HCT116 (cell line): ENCODE measurements at regions not wholly inside any gene's neighbourhood (a gene's known extent, or its start where the extent isn't known, plus 50 kb on each side); places are given as distances from the start of the nearest gene placed in this dataset.

Experiments used
- ATAC-seq: fragments of 200-7000 bp; cut with Tn5 transposase; 2 replicates; pipeline ENCODE4 v1.9.1; 2020; ENCODE audit warnings: mild to moderate bottlenecking, moderate library complexity
- BruUV-seq: library from RNA; stranded (reverse); fragments of 400-500 nt; replicated peaks from 2 replicates; lab custom pipeline; 2021; lab: Mats Ljungman, UMichigan
- CTCF ChIA-PET: fragments of 300-600 bp; sonication (Branson Sonifier 250); formaldehyde crosslinking; loops from one replicate; lab custom pipeline; 2021; ENCODE audit warnings: antibody characterized with exemption; lab: Charles Lee
- POLR2A ChIA-PET: fragments of 300-600, 350-600 bp; sonication (Branson Sonifier 250); formaldehyde crosslinking; loops from one replicate; lab custom pipeline; 2021; ENCODE audit warnings: antibody characterized with exemption; lab: Charles Lee
- RAD21 ChIA-PET, 2 experiments: fragments of 300-600 bp; sonication (Branson Sonifier 250); formaldehyde crosslinking; loops; one replicate each; lab custom pipeline; 2023; ENCODE audit warnings: low total read pairs in 2 of 2; ENCODE audit not compliant: uncharacterized antibody in 2 of 2, unreplicated experiment in 2 of 2, low non-redundant PET in 1 of 2; lab: Charles Lee
- DNase-seq: peaks from one replicate; pipeline ENCODE4 v3.0.0-alpha.2; 2010; ENCODE audit warnings: low read depth, low spot score
- H2AFZ ChIP-seq: fragments of 200-600 bp; shearing (Covaris generic), sonication (generic); 2 replicates; pipeline ENCODE4 v1.6.1; 2017; ENCODE audit warnings: low read depth, mixed run types, mixed read lengths, antibody characterized with exemption, low read length; ENCODE audit not compliant: poor library complexity, severe bottlenecking
- H3K27ac ChIP-seq: 2 replicates; pipeline ENCODE4 v1.5.1; 2012; ENCODE audit warnings: low read depth, low read length
- H3K27me3 ChIP-seq: fragments of 200-600 bp; sonication (generic); 2 replicates; pipeline ENCODE4 v1.6.1; 2016; ENCODE audit warnings: mixed run types, low read length, mixed read lengths; ENCODE audit not compliant: insufficient read depth
- H3K36me3 ChIP-seq, 2 experiments: fragments of 200-500 bp in 1 of 2; fragments of 200-600 bp in 1 of 2; sonication (Bioruptor generic) in 1 of 2; sonication (generic) in 1 of 2; 2 replicates each; pipeline versions ENCODE4 v1.5.1 to v1.6.1; 2014 to 2016; ENCODE audit warnings: low read length in 2 of 2, inconsistent platforms in 1 of 2, mixed read lengths in 1 of 2, mixed run types in 1 of 2; ENCODE audit not compliant: insufficient read depth in 2 of 2, control insufficient read depth in 1 of 2
- H3K4me1 ChIP-seq, 2 experiments: fragments of 200-600 bp in 1 of 2; sonication (generic) in 1 of 2; 2 replicates each; pipeline versions ENCODE4 v1.5.1 to v1.6.1; 2012 to 2017; ENCODE audit warnings: low read length in 2 of 2, inconsistent platforms in 1 of 2, mild to moderate bottlenecking in 1 of 2, mixed read lengths in 1 of 2, mixed run types in 1 of 2, moderate library complexity in 1 of 2; ENCODE audit not compliant: insufficient read depth in 2 of 2, control insufficient read depth in 1 of 2
- H3K4me2 ChIP-seq: fragments of 200-600 bp; sonication (generic); 2 replicates; pipeline ENCODE4 v1.6.1; 2017; ENCODE audit warnings: mixed run types, low read length, mixed read lengths
- H3K4me3 ChIP-seq, 2 experiments: fragments of 200-600 bp in 1 of 2; sonication (generic) in 1 of 2; replicated peaks in 1 of 2; 2 replicates each; pipeline ENCODE4 v1.5.1; 2011 to 2016; ENCODE audit warnings: low read length in 2 of 2, control low read depth in 1 of 2, low read depth in 1 of 2, mild to moderate bottlenecking in 1 of 2, mixed read lengths in 1 of 2, mixed run types in 1 of 2
- H3K79me2 ChIP-seq: fragments of 200-600 bp; sonication (generic); 2 replicates; pipeline ENCODE4 v1.6.1; 2017; ENCODE audit warnings: mild to moderate bottlenecking, mixed run types, low read length, moderate library complexity, mixed read lengths; ENCODE audit not compliant: insufficient read depth
- H3K9ac ChIP-seq: fragments of 200-600 bp; sonication (generic); 2 replicates; pipeline ENCODE4 v1.6.1; 2016; ENCODE audit warnings: low read length, mixed read lengths
- H3K9me2 ChIP-seq: fragments of 200-600 bp; sonication (generic), shearing (Covaris generic); 2 replicates; pipeline ENCODE4 v1.6.1; 2017; ENCODE audit warnings: mixed run types, mild to moderate bottlenecking, moderate library complexity; ENCODE audit not compliant: insufficient read depth
- H3K9me3 ChIP-seq, 2 experiments: fragments of 200-500 bp in 1 of 2; fragments of 200-600 bp in 1 of 2; sonication (Bioruptor generic) in 1 of 2; sonication (generic) in 1 of 2; 2 replicates each; pipeline ENCODE4 v1.6.1; 2014 to 2017; ENCODE audit warnings: low read length in 2 of 2, mixed read lengths in 2 of 2, inconsistent platforms in 1 of 2, low read depth in 1 of 2, mild to moderate bottlenecking in 1 of 2, mixed run types in 1 of 2, moderate library complexity in 1 of 2; ENCODE audit not compliant: control insufficient read depth in 1 of 2, insufficient read depth in 1 of 2
- H4K20me1 ChIP-seq: fragments of 200-600 bp; sonication (generic), shearing (Covaris generic); 2 replicates; pipeline ENCODE4 v1.6.1; 2017; ENCODE audit warnings: mixed run types, mild to moderate bottlenecking, moderate library complexity; ENCODE audit not compliant: insufficient read depth
- CBX3 ChIP-seq: IDR thresholded peaks from 2 replicates; pipeline ENCODE4 v1.6.1; 2012; ENCODE audit warnings: low read depth
- CEBPB ChIP-seq: IDR thresholded peaks from 2 replicates; pipeline ENCODE4 v1.6.1; 2012; ENCODE audit warnings: low read depth
- EZH2phosphoT487 ChIP-seq: fragments of 200-600 bp; IDR thresholded peaks from 2 replicates; pipeline ENCODE4 v1.6.1; 2018; ENCODE audit warnings: antibody characterized with exemption, borderline replicate concordance
- FOSL1 ChIP-seq: IDR thresholded peaks from 2 replicates; pipeline ENCODE4 v1.6.1; 2012; ENCODE audit warnings: low read depth
- JUND ChIP-seq: IDR thresholded peaks from 2 replicates; pipeline ENCODE4 v1.6.1; 2012
- POLR2A ChIP-seq: IDR thresholded peaks from 2 replicates; pipeline ENCODE4 v1.7.0; 2011; ENCODE audit warnings: borderline replicate concordance; ENCODE audit not compliant: insufficient read depth, insufficient read length; ENCODE audit errors: extremely low read depth
- POLR2AphosphoS5 ChIP-seq: IDR thresholded peaks from 2 replicates; pipeline ENCODE4 v1.6.1; 2011; ENCODE audit warnings: mild to moderate bottlenecking, low read depth, low read length, moderate library complexity
- RAD21 ChIP-seq: IDR thresholded peaks from 2 replicates; pipeline ENCODE4 v1.6.1; 2012; ENCODE audit warnings: low read depth, mild to moderate bottlenecking
- SIN3A ChIP-seq: IDR thresholded peaks from 2 replicates; pipeline ENCODE4 v1.6.1; 2012; ENCODE audit warnings: low read depth
- SRF ChIP-seq: IDR thresholded peaks from 2 replicates; pipeline ENCODE4 v1.6.1; 2012; ENCODE audit warnings: low read depth
- ZFX ChIP-seq: fragments of 450-650 bp; IDR thresholded peaks from 2 replicates; pipeline ENCODE4 v1.6.1; 2017
- ZNF274 ChIP-seq: fragments of 200-500 bp; sonication (Bioruptor generic); IDR thresholded peaks from 2 replicates; pipeline ENCODE4 v1.6.1; 2014; ENCODE audit warnings: mild to moderate bottlenecking, low read depth, low read length, inconsistent platforms
- intact Hi-C: fragments of 100-400 bp; cut with micrococcal nuclease; formaldehyde crosslinking; loops from 2 replicates; pipeline ENCODE4 v1.10.0; 2022
- TF ChIP-seq, protein P1 (sequence below), 3 experiments: fragments of 200-600 bp in 1 of 3; sonication (generic) in 1 of 3; IDR thresholded peaks in 2 of 3; conservative IDR thresholded peaks in 1 of 3; 2 replicates each; pipeline ENCODE4 v1.5.1; 2012 to 2017; ENCODE audit warnings: low read depth in 2 of 3, low read length in 2 of 3, antibody characterized with exemption in 1 of 3, borderline replicate concordance in 1 of 3, control low read depth in 1 of 3, mild to moderate bottlenecking in 1 of 3, mixed read lengths in 1 of 3, mixed run types in 1 of 3, moderate library complexity in 1 of 3; ENCODE audit not compliant: insufficient read depth in 1 of 3
- TF ChIP-seq, protein P2 (sequence below): IDR thresholded peaks from 2 replicates; pipeline ENCODE4 v1.6.1; 2012
- TF ChIP-seq, protein P3 (sequence below): IDR thresholded peaks from 2 replicates; pipeline ENCODE4 v1.6.1; 2011; ENCODE audit warnings: mild to moderate bottlenecking, low read length, moderate library complexity; ENCODE audit not compliant: insufficient replicate concordance; ENCODE audit errors: extremely low read depth

DNA sequence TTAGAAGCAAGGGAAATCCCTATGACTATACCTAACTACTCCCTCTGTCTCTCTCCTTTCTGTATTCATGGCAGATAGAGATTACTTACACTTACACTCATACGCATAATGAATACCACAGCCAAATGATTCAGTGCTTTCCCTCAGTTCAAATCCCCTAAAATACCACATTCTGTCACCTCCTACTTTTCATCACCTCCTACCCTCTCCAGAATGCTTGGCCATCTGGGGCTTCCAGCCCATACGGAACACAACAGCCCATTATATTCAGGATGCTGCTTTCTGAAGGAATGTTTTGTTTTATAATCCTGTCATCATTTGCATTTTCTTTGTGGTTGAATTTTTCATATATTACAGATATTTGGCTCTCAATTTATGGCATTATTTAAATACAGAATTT lies 361.6 kb downstream of the GRIA2 start:
- no peak for DNase-seq
- no peak overlapping the region for H2AFZ ChIP-seq
- TF ChIP-seq, protein P1, sequence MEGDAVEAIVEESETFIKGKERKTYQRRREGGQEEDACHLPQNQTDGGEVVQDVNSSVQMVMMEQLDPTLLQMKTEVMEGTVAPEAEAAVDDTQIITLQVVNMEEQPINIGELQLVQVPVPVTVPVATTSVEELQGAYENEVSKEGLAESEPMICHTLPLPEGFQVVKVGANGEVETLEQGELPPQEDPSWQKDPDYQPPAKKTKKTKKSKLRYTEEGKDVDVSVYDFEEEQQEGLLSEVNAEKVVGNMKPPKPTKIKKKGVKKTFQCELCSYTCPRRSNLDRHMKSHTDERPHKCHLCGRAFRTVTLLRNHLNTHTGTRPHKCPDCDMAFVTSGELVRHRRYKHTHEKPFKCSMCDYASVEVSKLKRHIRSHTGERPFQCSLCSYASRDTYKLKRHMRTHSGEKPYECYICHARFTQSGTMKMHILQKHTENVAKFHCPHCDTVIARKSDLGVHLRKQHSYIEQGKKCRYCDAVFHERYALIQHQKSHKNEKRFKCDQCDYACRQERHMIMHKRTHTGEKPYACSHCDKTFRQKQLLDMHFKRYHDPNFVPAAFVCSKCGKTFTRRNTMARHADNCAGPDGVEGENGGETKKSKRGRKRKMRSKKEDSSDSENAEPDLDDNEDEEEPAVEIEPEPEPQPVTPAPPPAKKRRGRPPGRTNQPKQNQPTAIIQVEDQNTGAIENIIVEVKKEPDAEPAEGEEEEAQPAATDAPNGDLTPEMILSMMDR (IDR thresholded peaks at IDR 0.05 in 2 of 3, conservative IDR thresholded peaks at IDR 0.05 in 1 of 3; ENCODE audit: borderline replicate concordance in 1 of 3, insufficient read depth in 1 of 3, low read depth in 2 of 3, low read length in 2 of 3): no peak
- TF ChIP-seq SRF (no peak), ZFX (no peak)
- TF ChIP-seq, all 23 proteins: peak for 0
- H3K27ac ChIP-seq: no peak overlapping the region
- H3K27me3 ChIP-seq: no peaks in the 10 kb centered on the region
- no peaks in the 10 kb centered on the region for H3K79me2 ChIP-seq
- ATAC-seq: no peak
- POLR2A ChIA-PET: no interaction called here
- BruUV-seq: no TSS peak
- CTCF ChIA-PET: no interaction called here
- H3K9me2 ChIP-seq: no peaks in the 10 kb centered on the region; the same call in 1 of the 2 replicates
- no peak overlapping the region for H3K4me3 ChIP-seq
- H3K4me1 ChIP-seq: no peaks in the 10 kb centered on the region
- H3K36me3 ChIP-seq: no peaks in the 10 kb centered on the region
- no peaks in the 10 kb centered on the region for H3K9me3 ChIP-seq
- no peaks in the 10 kb centered on the region for H4K20me1 ChIP-seq
- no peak overlapping the region for H3K9ac ChIP-seq
- RAD21 ChIA-PET: no interaction called here
- no peak overlapping the region for H3K4me2 ChIP-seq
- intact Hi-C loops: no loop called here

DNA sequence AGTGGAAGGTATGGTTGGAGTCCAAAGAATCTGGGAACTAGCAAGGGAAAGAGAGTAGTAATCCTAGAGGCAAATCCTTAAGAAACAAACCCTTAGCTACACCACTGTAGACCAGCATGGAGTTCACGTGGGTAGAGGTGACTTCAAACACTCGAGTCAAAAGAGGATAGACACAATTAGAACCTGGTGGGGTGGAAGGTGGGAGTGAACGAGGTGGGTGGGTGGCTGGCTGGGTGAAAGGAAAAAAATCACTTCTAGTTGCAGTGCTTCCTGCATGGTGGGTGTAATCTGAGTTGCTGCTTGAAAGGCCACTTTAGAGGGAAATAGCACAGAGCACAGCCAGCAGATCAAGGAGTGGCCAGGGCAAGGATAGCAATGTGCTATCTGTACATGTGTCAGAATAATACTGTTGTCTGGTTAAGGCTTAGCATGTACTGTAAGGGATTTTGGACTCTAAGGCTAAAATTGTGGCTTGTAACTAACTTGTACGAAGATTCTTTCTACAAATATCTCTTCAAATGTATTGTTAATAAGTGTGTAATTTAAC lies 356.2 kb downstream of the GRIA2 start:
- no TSS peak for BruUV-seq
- no peaks in the 10 kb centered on the region for H3K4me1 ChIP-seq
- ChIA-PET CTCF (no interaction called here), RAD21 (no interaction called here), POLR2A (no interaction called here)
- ATAC-seq (no peak), DNase-seq (no peak)
- no peak overlapping the region for H3K4me3 ChIP-seq
- no peaks in the 10 kb centered on the region for H3K36me3 ChIP-seq
- no peak overlapping the region for H3K4me2 ChIP-seq
- H2AFZ ChIP-seq: no peak overlapping the region
- intact Hi-C loops: no loop called here
- TF ChIP-seq CBX3 (no peak), POLR2AphosphoS5 (no peak), SIN3A (no peak), ZFX (no peak), FOSL1 (no peak), SRF (no peak), POLR2A (no peak), EZH2phosphoT487 (no peak), RAD21 (no peak), JUND (no peak), ZNF274 (no peak), CEBPB (no peak)
- TF ChIP-seq, protein P2, sequence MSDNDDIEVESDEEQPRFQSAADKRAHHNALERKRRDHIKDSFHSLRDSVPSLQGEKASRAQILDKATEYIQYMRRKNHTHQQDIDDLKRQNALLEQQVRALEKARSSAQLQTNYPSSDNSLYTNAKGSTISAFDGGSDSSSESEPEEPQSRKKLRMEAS: no peak
- TF ChIP-seq, protein P3, sequence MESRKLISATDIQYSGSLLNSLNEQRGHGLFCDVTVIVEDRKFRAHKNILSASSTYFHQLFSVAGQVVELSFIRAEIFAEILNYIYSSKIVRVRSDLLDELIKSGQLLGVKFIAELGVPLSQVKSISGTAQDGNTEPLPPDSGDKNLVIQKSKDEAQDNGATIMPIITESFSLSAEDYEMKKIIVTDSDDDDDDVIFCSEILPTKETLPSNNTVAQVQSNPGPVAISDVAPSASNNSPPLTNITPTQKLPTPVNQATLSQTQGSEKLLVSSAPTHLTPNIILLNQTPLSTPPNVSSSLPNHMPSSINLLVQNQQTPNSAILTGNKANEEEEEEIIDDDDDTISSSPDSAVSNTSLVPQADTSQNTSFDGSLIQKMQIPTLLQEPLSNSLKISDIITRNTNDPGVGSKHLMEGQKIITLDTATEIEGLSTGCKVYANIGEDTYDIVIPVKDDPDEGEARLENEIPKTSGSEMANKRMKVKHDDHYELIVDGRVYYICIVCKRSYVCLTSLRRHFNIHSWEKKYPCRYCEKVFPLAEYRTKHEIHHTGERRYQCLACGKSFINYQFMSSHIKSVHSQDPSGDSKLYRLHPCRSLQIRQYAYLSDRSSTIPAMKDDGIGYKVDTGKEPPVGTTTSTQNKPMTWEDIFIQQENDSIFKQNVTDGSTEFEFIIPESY: no peak
- TF ChIP-seq, protein P1 (IDR thresholded peaks at IDR 0.05 in 2 of 3, conservative IDR thresholded peaks at IDR 0.05 in 1 of 3; ENCODE audit: borderline replicate concordance in 1 of 3, insufficient read depth in 1 of 3, low read depth in 2 of 3, low read length in 2 of 3): no peak
- H3K9me2 ChIP-seq: no peaks in the 10 kb centered on the region
- H3K9ac ChIP-seq: no peak overlapping the region
- H4K20me1 ChIP-seq: no peaks in the 10 kb centered on the region
- no peaks in the 10 kb centered on the region for H3K9me3 ChIP-seq
- H3K27ac ChIP-seq: no peak overlapping the region
- H3K27me3 ChIP-seq: no peaks in the 10 kb centered on the region
- no peaks in the 10 kb centered on the region for H3K79me2 ChIP-seq
